ENCODE measurements at regions not wholly inside any gene's neighbourhood (a gene's known extent, or its start where the extent isn't known, plus 50 kb on each side); places are given as distances from the start of the nearest gene placed in this dataset.

DNA sequence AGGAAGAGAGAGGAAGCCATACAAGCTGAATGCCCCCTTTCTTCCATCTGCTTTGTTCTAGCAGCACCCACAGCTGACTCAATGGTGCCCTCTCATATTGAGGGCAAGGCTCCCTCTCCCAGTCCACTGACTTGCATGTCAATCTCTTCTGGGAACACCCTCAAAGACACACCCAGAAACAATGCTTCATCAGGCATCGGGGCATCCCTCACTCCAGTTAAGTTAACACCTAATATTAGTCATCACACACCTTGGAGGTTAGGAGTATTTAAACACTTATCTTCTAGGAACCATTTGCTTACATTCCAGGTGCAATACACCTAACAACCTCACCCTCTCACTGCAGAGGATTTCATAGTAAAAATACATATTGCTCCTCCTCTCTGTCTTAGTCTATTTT is 993.5 kb upstream of the DDX18 start:
- TF ChIP-seq, protein P1, sequence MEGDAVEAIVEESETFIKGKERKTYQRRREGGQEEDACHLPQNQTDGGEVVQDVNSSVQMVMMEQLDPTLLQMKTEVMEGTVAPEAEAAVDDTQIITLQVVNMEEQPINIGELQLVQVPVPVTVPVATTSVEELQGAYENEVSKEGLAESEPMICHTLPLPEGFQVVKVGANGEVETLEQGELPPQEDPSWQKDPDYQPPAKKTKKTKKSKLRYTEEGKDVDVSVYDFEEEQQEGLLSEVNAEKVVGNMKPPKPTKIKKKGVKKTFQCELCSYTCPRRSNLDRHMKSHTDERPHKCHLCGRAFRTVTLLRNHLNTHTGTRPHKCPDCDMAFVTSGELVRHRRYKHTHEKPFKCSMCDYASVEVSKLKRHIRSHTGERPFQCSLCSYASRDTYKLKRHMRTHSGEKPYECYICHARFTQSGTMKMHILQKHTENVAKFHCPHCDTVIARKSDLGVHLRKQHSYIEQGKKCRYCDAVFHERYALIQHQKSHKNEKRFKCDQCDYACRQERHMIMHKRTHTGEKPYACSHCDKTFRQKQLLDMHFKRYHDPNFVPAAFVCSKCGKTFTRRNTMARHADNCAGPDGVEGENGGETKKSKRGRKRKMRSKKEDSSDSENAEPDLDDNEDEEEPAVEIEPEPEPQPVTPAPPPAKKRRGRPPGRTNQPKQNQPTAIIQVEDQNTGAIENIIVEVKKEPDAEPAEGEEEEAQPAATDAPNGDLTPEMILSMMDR (conservative IDR thresholded peaks at IDR 0.05; ENCODE audit: low read length) = no peak
- TF ChIP-seq EZH2phosphoT487 (IDR thresholded peaks at IDR 0.05; ENCODE audit: borderline replicate concordance, low read depth, low read length) = no peak
